Spleen (tissue), 11 donors: ENCODE measurements at regions not wholly inside any gene's neighbourhood (a gene's known extent, or its start where the extent isn't known, plus 50 kb on each side); places are given as distances from the start of the nearest gene placed in this dataset.

Experiments
- DNase-seq: peaks from one replicate; pipeline ENCODE4 v3.0.0-alpha.2; 2020
- H3K27ac ChIP-seq, 8 donors: fragments of 200-600 bp; sonication (generic) in 7 of 8; 1 replicate in 4 of 8; 2 replicates in 4 of 8; pipeline versions ENCODE4 v1.5.0 to v1.8.0; 2016 to 2021; ENCODE audit warnings: inconsistent platforms in 4 of 8, mild to moderate bottlenecking in 4 of 8, moderate library complexity in 1 of 8
- H3K27me3 ChIP-seq, 7 donors: fragments of 200-600 bp; sonication (generic) in 6 of 7; replicated peaks in 1 of 7; 1 replicate in 4 of 7; 2 replicates in 3 of 7; pipeline versions ENCODE4 v1.5.0 to v1.8.0; 2016 to 2021; ENCODE audit warnings: inconsistent platforms in 3 of 7, mild to moderate bottlenecking in 1 of 7
- H3K36me3 ChIP-seq, 6 donors: fragments of 200-600 bp; sonication (generic) in 5 of 6; 1 replicate in 4 of 6; 2 replicates in 2 of 6; pipeline versions ENCODE4 v1.5.0 to v1.8.0; 2016 to 2021; ENCODE audit warnings: inconsistent platforms in 2 of 6
- H3K4me1 ChIP-seq, 6 donors: fragments of 200-600 bp; sonication (generic) in 5 of 6; 1 replicate in 3 of 6; 2 replicates in 3 of 6; pipeline versions ENCODE4 v1.5.0 to v1.8.0; 2016 to 2021; ENCODE audit warnings: inconsistent platforms in 3 of 6
- H3K4me3 ChIP-seq, 8 donors: fragments of 200-600 bp; sonication (generic) in 7 of 8; 1 replicate in 4 of 8; 2 replicates in 4 of 8; pipeline versions ENCODE4 v1.5.0 to v1.8.0; 2016 to 2021; ENCODE audit warnings: inconsistent platforms in 4 of 8, mild to moderate bottlenecking in 4 of 8, moderate library complexity in 2 of 8
- H3K9me3 ChIP-seq, 8 donors: fragments of 200-600 bp; sonication (generic) in 7 of 8; 1 replicate in 4 of 8; 2 replicates in 4 of 8; pipeline versions ENCODE4 v1.5.0 to v1.8.0; 2016 to 2021; ENCODE audit warnings: inconsistent platforms in 4 of 8
- CTCF ChIP-seq, 11 experiments: fragments of 200-600 bp in 7 of 11; fragments of 450-650 bp in 4 of 11; sonication (generic) in 4 of 11; IDR thresholded peaks in 8 of 11; conservative IDR thresholded peaks in 3 of 11; 1 replicate in 7 of 11; 2 replicates in 4 of 11; pipeline versions ENCODE4 v1.4.0 to v1.8.0; 2016 to 2021; ENCODE audit warnings: antibody characterized with exemption in 11 of 11, inconsistent platforms in 4 of 11, mild to moderate bottlenecking in 1 of 11
- POLR2A ChIP-seq, 3 donors: fragments of 450-650 bp; IDR thresholded peaks; one replicate each; pipeline ENCODE4 v1.5.1; 2017; ENCODE audit warnings: antibody characterized with exemption in 3 of 3, mild to moderate bottlenecking in 1 of 3
- POLR2AphosphoS5 ChIP-seq, 3 donors: sonication (generic); formaldehyde crosslinking; IDR thresholded peaks; one replicate each; pipeline ENCODE4 v1.5.1; 2017; ENCODE audit warnings: antibody characterized with exemption in 3 of 3
- WGBS, 5 donors: extraction: QIAGEN DNeasy Blood & Tissue Kit in 3 of 5; methylation state at CpG; one replicate each; pipeline versions ENCODE4 v1.1.5 to v1.1.7; 2013 to 2018; 5-methylcytosine and 5-hydroxymethylcytosine counted together
- intact Hi-C: fragments of 100-400 bp; cut with DNase I; formaldehyde crosslinking; loops from one replicate; pipeline ENCODE4 v1.15.0; 2023; ENCODE audit warnings: low total_unique reads
- donor health status: healthy with polysubstance abuse.
- donor health status: DM: no; HTN: no; CAD: no; lungs with moderate emphysema.
- donor health status: DM: no; HTN: no; CAD: no.
- donor health status: Bipolar disorder and iron deficiency.
- donor health status: healthy.
- donor health status: DM: no; HTN: no; CAD: no.
- donor health status: DM: yes; HTN: yes; CAD: no.

GRCh38 chr12:19000836-19001235 is 128.7 kb upstream of the PLEKHA5 start:
- Histone ChIP-seq H3K27me3 (no peaks in the 10 kb centered on the region), H3K27ac (no peak overlapping the region), H3K9me3 (no peaks in the 10 kb centered on the region), H3K36me3 (no peaks in the 10 kb centered on the region), H3K4me3 (no peak overlapping the region), H3K4me1 (no peaks in the 10 kb centered on the region)
- no peak for DNase-seq
- WGBS, 5 donors: 91 to 100% (median 96%) methylated on average over 2 of the region's 2 CpGs
- TF ChIP-seq POLR2AphosphoS5 (IDR thresholded peaks at IDR 0.05) (no peak), POLR2A (IDR thresholded peaks at IDR 0.05) (no peak), CTCF (IDR thresholded peaks at IDR 0.05 in 8 of 11, conservative IDR thresholded peaks at IDR 0.05 in 3 of 11) (no peak)
- intact Hi-C loops: no loop called here

- Histone ChIP-seq H3K9me3 (no peaks in the 10 kb centered on the region), H3K36me3 (no peaks in the 10 kb centered on the region), H3K4me3 (no peak overlapping the region), H3K27me3 (no peaks in the 10 kb centered on the region), H3K4me1 (no peaks in the 10 kb centered on the region), H3K27ac (no peak overlapping the region)
- 88 to 95% (median 92%) methylated on average over 3 of the region's 3 CpGs for WGBS, 5 donors
- TF ChIP-seq POLR2A (IDR thresholded peaks at IDR 0.05) (no peak), POLR2AphosphoS5 (IDR thresholded peaks at IDR 0.05) (no peak), CTCF (IDR thresholded peaks at IDR 0.05 in 8 of 11, conservative IDR thresholded peaks at IDR 0.05 in 3 of 11) (no peak)
- no peak for DNase-seq
- intact Hi-C loops: no loop called here
Observed at GRCh38 chr12:19002216-19002615, 127.3 kb upstream of the PLEKHA5 start.

- no peaks in the 10 kb centered on the region for H3K36me3 ChIP-seq
- no peak for DNase-seq
- H3K9me3 ChIP-seq: no peaks in the 10 kb centered on the region
- no peak for TF ChIP-seq POLR2AphosphoS5 (IDR thresholded peaks at IDR 0.05)
- no peaks in the 10 kb centered on the region for H3K27me3 ChIP-seq
- no peak overlapping the region for H3K4me3 ChIP-seq
- WGBS, 5 donors: 45 to 57% (median 51%) methylated on average over 2 of the region's 2 CpGs
- no peak overlapping the region for H3K27ac ChIP-seq
- no peaks in the 10 kb centered on the region for H3K4me1 ChIP-seq
- intact Hi-C loops: no loop called here
Observed at GRCh38 chr12:19003141-19003540, 126.4 kb upstream of the PLEKHA5 start.

GRCh38 chr12:19003987-19004619 is 125.4 kb upstream of the PLEKHA5 start:
- H3K4me3 ChIP-seq: no peak overlapping the region
- no peaks in the 10 kb centered on the region for H3K36me3 ChIP-seq
- H3K27me3 ChIP-seq: no peaks in the 10 kb centered on the region
- no peaks in the 10 kb centered on the region for H3K9me3 ChIP-seq
- H3K27ac ChIP-seq: no peak overlapping the region
- 69 to 75% (median 73%) methylated on average over 4 of the region's 4 CpGs for WGBS, 5 donors
- no peaks in the 10 kb centered on the region for H3K4me1 ChIP-seq
- intact Hi-C loops: no loop called here
- no peak for DNase-seq
- no peak for TF ChIP-seq POLR2A (IDR thresholded peaks at IDR 0.05)
- no peak for TF ChIP-seq CTCF (IDR thresholded peaks at IDR 0.05 in 8 of 11, conservative IDR thresholded peaks at IDR 0.05 in 3 of 11)
- TF ChIP-seq POLR2AphosphoS5 (IDR thresholded peaks at IDR 0.05): no peak
